DMS114 treated with DMSO at 0.1 percent for 48 hours (cell line): ENCODE measurements at regions not wholly inside any gene's neighbourhood (a gene's known extent, or its start where the extent isn't known, plus 50 kb on each side); places are given as distances from the start of the nearest gene placed in this dataset.

Source experiments
- DNase-seq: peaks from one replicate; lab custom pipeline; 2025; ENCODE audit not compliant: unreplicated experiment; lab: John Stamatoyannopoulos, UW

DNA sequence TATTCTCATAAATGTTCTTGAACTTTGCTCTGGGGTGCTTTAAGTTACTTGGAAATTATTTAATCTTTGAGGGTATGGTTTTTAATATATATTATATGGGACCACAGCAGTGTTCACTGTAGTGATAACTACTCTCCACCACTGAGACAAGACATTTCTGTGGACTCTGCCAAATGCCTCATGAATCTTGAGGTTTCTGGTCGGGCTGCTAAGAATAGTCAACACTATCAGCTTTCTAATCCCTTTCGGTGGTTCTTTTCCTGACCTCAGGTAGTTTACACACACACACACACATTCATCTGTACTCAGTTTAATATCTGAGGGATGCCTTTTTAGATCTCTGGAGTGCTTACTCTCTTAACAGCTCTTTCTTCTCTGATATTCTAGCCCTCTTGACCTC is 500.7 kb downstream of the MAFB start:
- DNase-seq = no peak

DNA sequence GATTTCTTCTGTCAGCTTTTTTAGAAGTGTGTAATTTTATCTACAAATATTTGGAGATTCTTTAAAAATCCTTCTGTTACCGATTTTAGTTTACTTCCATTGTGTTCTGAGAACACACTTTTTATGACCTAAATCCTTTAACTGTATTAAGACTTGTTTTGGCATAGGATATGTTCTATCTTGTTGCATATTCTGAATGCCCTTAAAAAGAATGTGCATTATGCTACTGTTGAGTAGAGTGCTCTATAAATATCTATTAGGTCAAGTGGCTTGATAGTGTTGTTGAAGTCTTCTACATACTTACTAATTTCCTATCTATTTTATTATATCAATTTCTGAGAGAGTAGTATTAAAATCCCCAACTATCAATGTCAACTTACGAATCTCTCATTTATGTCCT is 502.2 kb downstream of the MAFB start:
- no peak for DNase-seq

GRCh38 chr20:40181676-40182075 is 507.4 kb downstream of the MAFB start:
- DNase-seq = no peak

DNA sequence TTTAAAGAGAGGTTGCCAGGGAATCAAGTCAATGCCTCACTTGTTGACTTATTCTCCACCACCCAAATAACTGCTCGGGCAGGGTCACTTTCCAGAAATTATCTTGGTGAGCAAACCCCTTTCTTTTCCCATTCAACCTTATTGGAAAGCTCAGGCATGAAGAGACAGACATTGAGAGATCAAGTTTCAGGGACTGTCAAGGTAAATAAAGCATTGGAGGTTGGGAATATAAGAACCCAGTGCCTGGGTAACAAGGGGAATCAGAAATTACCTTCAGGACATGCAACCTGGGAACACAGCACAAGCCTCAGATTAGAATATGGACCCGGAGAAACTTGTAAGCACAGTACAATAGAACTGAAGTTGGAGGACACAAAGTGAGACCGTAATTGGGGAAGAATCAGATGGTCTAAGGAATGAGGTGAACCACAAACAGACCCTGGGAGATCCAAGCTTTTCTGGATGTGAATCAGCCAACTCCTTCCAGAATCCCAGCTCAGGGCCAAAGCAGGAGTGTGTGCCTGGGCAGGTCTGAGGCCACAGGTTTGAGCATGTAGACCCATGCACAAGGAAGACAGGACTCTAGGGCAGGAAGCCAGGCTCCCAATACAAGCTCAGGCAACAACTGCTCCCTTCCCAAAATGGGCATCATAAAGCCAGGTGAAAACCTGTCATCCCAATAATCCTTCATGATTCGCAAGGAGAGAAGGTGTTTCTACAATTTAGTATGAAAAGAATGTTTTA is 512.8 kb downstream of the MAFB start:
- DNase-seq = no peak

- no peak for DNase-seq
Measured at GRCh38 chr20:40175296-40175695, 513.7 kb downstream of the MAFB start.

DNA sequence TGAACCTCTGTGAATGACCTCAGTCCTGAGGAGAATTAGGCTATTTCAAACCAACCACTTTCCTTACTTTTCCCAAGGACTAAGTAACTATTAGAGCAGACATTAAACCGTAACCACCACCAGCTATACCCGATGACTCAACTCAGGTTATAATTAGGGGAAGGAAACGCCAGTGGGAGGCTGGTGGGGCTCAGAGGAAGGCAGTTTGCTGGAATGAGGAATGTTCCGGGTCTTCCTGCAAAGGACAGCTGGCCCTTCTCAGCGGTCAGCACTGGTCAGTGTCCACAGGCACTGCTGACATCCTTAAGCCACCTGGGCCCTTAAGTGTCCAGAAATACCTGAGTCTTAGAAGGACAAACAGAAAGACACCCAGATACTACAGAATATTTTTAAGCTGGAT is 515.2 kb downstream of the MAFB start:
- no peak for DNase-seq

GRCh38 chr20:40168981-40169620 is 519.9 kb downstream of the MAFB start:
- DNase-seq = no peak

GRCh38 chr20:40161391-40161790 is 527.6 kb downstream of the MAFB start:
- DNase-seq = no peak

DNA sequence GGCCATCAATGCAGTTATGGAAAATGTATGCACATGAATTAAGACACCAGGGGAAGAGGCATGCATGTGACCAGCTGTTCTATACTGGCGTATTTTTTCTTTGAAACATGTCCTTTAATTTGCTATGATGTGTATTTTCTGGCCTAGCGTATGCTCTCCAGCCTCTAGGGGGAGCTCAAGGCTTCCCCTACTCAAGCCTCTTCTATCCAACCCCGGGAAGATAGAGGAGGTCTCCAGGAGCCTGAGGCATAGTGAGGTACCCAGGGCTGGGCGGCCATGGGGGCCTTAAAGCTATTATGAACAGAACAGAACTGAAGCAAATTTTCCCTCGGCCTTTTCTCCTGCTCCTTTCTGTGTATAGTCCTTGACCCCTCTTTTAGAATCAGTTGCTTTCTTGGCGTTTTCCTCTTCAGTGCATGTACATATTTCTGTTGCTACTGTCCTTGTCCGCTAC is 528.9 kb downstream of the MAFB start:
- peak; percentile 18 for DNase-seq

DNA sequence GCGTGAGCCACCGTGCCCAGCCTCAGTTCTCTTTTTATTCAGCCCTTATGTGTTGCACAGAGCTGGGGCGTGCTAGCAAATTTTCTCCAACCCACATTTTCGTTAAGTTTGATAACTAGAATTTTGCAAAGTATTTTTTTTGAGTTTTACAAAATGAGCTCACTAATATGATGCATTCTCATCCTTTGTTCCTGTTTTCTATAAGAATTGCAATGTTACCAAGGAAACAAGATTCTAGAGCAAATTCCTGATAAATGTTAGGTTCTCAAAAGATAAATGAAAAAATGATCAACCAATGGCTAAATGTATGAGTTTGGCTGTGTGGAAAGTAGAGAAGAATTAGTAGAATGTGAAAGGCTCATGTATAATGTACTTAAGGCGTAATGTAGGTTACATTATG is 529.8 kb downstream of the MAFB start:
- DNase-seq = no peak

DNA sequence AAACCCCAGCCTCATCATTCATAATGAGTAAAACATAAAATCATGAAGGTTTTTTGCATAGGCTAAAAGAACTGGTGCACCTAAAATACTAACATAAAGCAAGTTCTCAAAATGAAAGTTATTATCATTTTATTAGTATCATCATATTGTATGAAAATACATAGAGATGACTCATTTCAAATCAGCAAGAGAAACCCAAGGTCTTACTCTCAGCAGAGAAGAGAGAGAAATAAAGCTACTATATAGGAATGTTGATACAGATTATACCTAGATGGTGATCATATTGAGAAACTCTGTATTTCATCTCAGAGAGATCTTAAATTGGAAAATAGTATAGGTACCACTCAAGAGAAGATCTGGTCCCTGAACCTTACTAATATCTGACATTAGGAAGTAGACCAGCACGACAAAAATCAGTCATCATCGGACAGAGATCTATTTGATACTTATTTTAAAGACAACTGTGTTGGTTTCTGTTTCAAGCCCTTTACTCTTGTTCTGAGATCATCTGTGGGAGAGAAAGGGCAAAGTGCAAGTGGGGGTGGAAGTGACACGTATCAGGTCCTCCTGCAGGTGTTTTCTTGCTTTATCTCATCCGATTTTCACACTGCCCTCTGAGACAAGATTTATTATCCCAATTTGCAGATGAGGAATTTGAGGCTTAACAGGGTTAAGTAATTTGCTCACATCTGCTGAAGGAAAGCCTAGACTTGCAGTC is 532.3 kb downstream of the MAFB start:
- DNase-seq = no peak

- no peak for DNase-seq
Measured at GRCh38 chr20:40154514-40154913, 534.5 kb downstream of the MAFB start.

DNA sequence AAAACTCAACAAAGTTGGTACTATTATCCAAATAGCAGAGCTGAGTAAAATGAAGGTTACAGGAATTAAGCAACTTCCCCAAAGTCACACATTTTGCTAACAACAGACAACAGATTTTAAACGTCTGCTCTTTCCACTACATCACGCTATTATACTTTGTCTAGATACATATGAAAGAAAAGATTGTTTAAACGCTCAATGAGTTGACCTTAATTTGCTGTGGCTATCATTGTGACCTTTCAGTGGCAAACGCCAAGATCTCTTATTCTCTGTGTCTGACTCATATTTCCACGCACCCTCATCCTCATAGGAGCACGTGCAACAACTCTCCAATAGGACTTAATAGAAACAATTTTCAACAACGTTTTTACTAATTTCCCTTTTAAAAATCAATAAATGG is 540.1 kb downstream of the MAFB start:
- no peak for DNase-seq

DNA sequence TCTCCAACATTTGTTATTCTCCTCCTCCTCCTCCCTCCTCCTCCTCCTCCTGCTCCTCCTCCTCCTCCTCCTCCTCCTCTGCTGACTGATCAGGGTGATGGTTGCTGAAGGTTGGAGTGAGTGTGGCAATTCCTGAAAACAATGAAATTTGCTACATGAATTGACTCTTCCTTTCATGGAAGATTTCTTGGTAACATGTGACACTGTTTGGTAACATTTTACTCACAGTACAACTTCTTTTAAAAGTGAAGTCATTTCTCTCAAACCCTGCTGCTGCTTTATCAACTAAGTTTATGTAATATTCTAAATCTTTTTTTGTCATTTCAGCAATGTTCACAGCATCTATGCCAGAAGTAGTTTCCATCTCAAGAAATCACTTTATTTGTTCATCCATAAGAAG is 543.0 kb downstream of the MAFB start:
- DNase-seq = no peak

- DNase-seq = no peak
Measured at GRCh38 chr20:40144581-40144980, 544.5 kb downstream of the MAFB start.

DNA sequence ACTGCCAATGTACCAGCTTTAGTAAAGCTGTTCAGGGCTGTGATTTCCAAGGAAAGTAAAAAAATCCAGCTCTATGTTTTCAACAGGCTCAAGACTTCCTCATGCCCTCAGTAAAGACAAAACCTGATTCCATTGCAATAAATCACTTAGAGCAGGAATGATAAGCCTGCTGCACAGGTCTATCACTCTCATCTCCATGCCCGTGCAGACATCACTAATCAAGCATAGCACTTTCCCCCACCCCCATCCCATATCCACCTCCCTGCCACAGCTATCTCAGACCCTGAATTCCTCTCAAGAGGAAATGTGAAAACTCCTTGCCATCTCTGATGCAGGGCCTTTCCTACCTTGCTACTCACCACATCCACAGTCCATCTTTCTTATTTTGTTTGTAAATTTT is 554.9 kb downstream of the MAFB start:
- DNase-seq = no peak

DNA sequence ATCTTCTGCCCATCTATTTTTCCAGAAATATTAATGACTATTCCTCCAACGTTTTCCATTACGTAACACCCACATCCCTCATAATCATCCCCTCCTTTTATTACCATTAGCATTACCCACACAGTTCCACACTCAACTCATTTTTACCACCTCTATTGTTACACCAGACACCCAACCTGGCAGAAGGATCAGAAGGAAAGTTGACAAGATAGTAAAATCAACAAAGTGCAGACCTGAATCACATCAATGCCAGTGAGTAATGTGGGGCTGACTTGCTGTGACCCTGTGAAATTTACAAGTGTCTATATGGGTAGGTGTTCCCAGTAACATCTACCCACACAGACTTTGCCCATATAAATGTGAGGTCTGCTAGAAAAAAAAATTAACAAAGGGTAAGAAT is 568.2 kb downstream of the MAFB start:
- DNase-seq = no peak

GRCh38 chr20:40111282-40111681 is 577.8 kb downstream of the MAFB start:
- no peak for DNase-seq

DNA sequence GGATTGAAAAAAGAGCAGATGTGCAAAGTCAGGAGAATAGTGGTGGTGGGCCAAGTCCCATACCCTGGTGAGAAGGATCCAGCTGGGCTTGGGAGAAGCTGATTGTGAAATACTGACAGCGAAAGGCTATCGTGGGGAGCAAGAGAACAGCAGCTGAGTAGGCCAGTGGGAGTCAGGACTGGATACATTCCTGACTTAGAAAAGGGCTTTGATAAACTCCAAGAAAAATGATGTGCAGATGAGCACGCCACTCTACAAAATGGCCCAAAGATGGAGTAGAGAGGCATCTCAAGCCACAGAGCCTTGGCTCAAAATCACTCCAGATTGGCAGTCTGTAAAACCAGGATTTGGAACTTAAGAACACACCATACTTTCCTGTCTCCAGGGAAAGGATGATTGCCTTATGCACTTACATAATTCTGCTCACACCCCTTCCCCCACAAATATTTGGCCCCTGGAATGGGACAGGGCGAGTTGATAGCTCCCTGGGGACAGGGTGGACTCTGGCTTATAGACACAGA is 578.7 kb downstream of the MAFB start:
- DNase-seq = no peak

DNA sequence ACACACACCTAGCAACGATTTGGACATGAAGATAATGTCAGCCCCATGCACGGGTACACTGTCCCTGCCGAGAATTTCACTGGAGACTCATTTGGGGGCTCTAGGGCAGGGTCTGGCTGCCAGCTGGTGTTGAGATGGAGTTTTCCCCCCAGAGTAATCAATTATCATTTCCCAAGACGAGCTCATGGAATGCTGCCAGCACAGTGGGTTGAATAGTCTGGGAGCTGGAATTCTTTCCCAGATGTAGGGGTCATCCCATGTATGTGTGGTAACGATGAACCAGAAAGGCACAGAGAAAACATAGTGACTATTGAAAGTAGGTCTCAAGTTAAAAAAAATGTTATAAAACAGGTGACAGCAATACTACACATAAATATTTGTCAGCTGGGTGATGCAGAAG is 579.9 kb downstream of the MAFB start:
- no peak for DNase-seq

DNA sequence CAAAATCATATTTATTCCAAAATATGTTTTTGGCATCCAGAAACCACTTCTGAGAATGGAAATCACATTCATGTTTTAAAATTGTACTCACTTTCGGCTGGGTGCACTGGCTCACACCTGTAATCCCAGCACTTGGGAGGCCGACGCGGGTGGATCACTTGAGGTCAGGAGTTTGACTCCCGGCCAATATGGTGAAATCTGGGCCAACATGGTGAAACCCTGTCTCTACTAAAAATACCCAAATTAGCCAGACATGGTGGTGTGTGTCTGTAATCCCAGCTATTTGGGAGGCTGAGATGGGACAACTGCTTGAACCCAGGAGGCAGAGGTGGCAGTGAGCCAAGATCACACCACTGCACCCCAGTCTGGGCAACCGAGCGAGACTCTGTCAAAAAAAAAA is 580.7 kb downstream of the MAFB start:
- DNase-seq = no peak

DNA sequence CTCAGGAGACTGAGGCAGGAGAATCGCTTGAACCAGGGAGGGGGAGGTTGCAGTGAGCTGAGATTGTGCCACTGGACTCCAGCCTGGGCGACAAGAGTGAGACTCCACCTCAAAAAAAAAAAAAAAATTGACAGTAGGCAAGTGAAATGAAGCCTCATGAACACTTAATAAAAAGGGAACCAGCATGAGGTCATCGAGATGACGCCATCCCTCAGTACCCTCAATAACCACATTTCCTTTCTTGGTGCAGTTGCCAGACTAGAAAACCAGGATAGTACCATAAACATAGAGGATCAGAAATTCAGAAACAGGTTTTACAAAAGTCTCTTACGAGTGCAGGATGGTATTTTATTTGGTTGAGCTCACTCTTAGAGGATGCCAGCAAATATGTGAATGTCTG is 584.1 kb downstream of the MAFB start:
- DNase-seq = no peak
